Putamen (tissue), 1 donor: ENCODE measurements at regions not wholly inside any gene's neighbourhood (a gene's known extent, or its start where the extent isn't known, plus 50 kb on each side); places are given as distances from the start of the nearest gene placed in this dataset.

ENCODE experiments used
- DNase-seq: peaks from one replicate; pipeline ENCODE4 v3.0.0-alpha.2; 2016; ENCODE audit warnings: low spot score

DNA sequence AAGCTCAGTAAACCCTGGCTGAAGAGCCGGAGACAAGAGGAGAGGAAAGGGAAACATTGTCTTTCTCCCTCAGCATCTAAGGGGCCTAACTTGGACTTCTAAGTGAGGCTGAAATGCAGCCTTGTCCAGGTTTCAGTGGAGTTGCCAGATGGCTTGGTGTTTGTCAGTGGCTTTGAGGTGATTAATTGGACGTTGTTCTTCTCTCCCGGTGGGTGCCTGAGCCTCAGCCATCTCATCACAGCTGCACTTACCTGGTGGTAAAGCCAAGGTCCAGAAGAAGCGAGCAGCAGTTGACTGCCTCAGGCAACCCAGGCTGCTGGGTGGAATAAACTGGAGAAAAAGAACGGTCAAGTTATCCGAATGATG, 202.2 kb upstream of the NLRP1 start:
- DNase-seq: no peak

DNA sequence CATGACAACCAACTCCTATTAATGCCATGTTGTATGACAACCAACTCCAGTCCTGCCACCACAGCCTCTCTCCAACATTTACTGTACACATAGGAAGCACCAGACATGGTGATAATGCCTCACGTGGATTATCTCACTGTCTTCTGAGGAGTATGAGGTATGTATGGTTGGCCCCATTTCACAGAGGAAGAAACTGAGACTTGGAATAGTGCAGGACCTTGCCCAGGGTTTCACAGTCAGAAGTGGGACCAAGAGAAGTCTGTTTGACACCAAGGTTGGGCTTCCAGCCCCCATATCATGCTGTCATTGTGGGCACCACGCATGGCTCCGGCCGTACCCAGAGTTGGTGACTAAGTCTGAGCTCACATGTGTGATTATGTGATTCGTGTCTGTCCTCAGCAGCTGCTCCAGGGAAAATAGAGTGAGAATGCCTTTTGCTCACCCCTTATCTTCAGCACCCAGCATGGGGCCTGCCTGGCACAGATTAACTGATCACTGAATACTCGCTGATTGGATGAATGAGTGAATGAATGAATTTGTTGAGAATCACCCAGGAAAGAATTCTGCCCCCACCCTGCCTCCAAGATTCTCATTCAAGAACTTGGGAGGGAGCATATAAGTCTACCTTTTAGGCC, 204.1 kb upstream of the NLRP1 start:
- DNase-seq: no peak

DNA sequence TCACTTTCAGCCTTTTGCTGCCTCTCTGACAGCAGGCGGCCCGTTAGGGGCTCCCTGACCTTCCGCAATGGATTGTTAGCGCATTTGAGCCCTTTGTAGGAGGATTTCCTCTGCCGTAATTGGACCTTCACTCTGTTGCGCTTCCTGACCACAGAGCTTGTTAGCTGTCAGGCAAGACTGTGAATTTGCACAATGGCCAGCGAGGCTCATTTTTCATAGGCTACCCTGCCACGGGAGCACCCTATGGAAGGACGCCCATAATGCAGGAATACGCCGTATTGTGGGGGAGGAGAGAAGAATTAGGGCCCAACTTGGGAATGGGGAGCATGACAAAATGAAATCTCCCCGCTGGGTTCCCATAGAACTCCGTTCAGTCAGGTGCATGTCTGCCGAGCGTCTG, 205.2 kb upstream of the NLRP1 start:
- no peak for DNase-seq

DNA sequence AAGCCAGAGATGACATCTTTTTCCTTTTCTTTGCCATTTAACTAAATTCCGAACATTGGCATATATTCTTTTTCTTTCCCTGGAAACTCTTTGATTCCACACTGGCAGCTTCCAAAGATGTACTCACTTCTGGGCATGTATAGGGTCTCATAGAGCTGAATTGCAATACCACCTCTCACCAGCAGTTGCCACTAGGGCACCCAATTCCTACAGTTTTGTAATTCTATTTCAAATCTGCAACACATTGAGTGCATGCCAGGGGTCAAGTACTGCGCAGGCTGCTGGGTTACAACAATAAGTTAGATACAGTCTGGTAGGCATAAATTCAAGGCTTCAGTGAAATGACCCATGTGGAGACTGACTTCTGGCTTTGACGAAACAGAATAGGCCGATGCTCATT, 208.8 kb upstream of the NLRP1 start:
- no peak for DNase-seq

DNA sequence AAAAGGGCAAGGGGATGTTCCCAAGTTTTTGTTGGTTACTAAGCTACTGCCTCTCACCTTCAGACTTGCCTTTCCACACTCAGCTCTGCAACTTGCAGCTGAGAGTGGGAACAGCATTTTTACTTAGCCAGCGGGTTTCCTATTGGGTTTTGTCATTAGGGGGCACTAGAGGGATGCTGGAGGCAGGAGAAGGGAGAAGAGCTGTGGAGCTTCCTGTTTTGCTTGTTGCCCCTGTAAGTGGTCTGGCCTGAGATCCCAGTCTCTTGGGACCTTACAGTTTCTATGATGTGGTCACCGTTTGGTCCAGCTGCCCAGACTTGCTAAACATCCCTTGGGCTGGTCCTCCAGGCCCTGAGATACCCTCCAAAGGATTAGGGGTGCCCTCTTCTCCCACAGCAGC, 209.6 kb upstream of the NLRP1 start:
- DNase-seq: no peak

DNA sequence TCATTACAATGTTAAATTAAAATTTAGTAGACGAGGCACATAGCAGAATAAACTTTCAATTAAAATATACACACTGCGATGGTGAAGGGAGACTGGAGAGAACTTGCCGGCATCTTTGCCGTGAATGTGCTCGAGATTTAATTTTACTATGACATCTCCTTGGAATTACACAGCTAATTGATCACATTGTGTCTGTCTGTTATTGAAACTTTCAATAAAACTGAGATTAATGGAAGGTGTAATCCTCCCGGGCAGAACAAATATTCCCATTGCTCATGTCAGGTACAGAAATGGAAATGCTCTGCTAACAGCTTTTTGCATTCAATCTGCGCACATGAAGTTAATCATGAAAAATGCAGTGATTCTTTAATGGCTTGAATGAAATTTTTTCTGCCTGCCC, 210.1 kb upstream of the NLRP1 start:
- no peak for DNase-seq

DNA sequence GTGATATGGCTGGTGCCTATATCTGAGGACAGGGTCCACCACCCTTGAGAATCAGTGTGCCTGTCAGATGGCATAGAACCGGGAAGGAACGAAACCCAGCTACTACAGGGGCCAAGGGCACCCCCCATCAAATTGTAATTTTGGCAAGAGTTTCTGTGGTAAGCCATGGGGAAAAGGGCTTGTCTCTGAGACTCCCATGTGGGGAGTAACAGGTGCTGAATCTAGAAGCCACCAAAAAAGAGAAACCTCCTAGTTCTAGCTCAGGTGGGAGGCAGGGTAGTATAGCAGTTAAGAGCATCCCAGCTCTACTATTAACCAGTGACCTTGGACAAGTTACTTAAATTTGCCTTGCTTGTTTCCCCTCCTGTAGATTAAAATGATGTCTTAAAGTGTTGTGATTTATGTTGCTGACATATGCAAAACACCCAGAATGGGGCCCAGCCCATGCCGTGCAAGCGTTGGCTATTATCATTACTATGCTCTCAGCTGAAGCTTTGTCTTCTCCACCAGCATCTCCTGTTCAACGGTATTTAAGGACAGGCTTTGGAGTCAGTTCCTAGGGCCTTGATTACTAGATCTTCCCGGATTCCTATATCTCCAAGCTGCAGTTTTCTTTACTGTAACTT, 210.7 kb upstream of the NLRP1 start:
- DNase-seq: no peak

DNA sequence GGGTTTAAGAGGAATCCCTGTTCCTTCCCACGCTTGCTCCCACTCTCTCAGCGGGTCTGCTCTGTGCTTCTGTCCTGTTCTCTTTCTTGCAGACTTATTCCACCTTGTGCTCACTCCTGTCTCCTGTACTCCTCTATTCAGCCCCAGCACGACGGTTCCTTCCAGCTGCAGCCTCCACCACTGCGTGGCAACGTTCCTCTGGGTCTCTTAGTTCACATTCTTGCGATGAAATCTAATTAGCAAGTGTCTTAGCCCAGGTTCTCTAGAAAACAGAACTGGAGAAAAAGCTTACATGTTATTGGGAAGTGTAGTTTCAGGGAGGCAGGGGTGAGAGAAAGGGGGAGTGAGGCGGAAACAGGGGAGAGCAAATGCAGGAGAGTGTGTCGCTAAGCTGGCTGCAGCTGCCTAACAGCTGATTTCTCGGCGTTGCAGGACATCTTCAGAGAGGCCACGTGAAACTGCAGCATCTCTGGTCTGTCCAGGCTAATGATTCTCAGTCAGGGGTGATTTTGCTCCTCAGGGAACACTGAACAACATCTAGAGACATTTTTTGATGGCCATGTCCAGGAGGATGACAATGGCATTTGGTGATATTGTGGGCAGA, 213.2 kb upstream of the NLRP1 start:
- no peak for DNase-seq

DNA sequence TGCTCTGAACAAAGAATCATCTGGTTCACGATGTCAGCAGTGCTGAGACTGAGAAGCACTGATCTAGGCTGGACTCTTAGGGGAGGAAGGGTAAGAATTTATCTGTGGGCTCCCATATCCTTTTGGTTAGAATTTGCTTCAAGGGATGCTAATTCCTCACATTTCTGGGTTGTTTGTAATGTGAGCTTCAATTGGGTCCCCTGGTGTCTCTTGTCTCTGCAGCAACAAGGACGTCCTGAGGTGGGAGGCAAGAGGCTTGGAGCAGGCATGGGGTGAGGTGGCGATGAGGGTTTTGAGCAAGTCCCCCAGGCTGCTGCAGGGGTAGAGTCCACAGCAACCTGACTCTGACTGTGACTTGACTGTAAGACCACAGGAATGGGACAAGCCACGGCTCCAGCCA, 213.8 kb upstream of the NLRP1 start:
- no peak for DNase-seq

DNA sequence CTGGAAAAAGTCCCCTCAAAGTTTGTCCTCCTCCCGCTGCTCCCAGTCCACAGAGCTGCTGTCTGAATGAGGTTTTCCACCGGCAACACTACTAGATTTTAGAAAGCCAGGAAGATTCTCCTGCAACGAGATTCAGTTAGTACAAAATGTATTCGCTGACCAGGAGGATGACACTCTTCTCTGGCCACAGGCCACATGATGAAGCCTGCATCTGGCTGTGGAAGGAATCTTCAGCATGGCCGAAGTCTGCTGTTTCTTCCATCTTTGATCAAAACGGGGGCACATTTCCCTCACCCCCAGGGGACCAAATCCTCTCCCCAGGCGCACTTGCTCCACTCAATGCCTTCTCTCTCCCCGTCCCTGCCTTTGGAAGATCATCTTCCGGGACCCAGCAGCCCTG, 215.8 kb upstream of the NLRP1 start:
- DNase-seq: no peak

DNA sequence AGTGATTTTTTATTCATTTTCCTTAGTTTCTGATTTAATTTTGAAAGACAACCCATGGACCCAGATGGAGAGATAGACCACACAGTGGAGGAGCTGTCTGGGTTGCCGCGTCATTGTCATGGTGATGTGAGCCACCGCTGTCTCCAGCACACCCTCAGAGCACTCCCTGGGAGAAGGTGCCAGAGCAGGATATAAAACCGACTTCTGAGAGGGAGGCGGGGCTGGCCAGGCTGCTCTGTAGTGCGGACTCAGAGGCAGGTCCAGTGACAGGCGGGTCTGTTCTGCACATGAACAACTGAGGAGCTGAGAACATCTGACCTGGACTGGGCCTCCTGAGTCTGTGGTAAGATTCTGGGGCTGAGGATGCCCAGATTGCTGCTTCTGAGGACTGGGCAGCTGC, 216.3 kb upstream of the NLRP1 start:
- no peak for DNase-seq

DNA sequence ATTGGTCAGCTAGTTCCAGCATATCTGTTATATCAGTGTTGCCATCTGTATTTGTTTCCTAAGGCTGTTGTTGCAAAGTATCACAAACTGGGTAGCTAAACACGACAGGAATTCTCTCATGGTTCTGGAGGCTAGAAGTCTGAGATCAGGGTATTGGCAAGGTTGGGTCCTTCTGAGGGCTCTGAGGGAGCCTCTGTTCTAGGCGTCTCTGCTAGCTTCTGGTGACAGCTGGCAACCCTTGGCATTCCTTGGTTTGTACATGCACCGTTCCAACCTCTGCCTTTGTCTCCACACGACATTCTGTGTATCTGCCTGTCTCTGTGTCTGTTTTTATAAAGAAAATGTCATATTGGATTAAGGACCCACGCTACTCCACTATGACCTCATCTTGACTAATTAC, 219.9 kb upstream of the NLRP1 start:
- no peak for DNase-seq

DNA sequence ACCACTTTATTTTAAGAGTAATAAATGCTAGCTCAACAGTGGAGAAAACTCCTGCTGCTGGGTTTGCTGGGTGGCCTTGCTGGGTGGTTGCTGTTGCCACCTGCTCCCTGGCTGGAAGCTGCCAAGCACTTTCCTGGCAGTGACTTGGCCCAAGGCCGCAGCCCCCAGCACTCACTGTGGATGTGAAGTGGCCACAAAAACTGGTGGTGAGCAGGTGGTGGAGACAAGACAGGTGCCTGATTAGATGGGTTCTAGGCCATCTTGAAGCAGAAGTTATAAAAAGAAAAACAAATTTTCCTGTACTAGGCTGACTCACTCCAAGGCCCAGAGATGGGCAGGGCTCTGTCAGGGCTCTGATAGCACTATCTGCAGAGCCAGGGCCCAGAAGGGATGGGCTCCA, 224.7 kb upstream of the NLRP1 start:
- DNase-seq: no peak

DNA sequence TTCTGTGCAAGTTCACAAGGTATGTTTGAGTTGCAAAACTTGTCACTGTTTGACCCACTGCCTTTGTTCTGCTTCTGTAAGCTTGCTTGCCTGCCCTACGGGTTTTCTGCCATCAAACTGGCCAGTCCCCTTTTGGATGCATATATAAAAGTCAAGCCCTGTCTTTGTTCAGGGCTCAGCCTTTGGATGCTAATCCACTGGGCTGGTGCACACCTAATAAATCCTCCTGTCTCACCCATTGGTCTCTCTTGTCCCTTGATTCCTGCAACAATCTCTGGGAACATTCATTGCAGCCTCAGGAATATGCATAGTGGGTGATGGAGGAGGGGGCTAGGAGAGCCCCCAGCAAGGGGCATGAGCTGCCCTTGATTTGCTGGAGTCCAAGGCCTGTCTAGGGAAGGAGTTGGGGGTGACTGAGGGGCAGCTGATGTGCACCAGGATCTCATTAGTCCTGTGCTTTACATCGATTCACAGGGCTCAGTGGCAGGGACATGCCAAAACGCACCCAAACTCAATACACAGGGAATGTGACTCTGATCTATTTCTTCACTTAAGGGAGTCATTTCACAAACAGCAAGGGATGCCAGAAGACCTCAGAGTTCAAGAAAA, 225.4 kb upstream of the NLRP1 start:
- no peak for DNase-seq

DNA sequence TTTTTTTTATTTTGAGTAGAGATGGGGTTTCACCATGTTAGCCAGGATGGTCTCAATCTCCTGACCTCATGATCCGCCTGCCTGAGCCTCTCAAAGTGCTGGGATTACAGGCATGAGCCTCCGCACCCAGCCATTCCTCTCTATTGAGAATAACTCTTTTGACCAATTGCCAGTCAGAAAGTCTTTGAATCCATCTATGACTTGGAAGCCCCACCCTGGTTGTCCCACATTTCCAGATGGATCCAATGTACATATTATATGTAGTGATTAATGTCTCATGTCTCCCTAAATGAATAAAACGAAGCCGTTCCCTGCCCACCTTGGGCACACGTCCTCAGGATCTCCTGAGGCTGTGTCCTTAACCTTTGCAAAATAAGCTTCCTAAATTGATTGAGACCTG, 228.3 kb upstream of the NLRP1 start:
- no peak for DNase-seq

DNA sequence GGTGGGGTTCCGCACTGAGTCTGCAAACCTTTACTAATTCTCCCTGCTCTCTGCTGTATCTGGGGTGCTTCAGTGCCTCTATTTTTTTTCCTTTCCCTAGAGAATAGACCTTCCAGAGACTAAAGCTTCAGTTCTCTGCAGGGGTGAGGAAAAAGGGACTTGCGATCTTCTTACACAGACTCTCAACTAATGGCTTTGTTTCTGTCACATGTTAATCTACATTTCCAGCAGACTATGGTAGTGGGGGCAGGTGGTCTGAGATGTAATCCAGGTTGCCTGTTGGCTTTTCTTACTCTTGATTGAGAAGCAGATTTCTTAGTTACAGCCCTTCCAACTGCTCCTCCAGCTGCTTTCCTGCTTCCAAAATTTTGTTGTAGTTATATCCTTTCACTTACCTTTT, 229.0 kb upstream of the NLRP1 start:
- no peak for DNase-seq

DNA sequence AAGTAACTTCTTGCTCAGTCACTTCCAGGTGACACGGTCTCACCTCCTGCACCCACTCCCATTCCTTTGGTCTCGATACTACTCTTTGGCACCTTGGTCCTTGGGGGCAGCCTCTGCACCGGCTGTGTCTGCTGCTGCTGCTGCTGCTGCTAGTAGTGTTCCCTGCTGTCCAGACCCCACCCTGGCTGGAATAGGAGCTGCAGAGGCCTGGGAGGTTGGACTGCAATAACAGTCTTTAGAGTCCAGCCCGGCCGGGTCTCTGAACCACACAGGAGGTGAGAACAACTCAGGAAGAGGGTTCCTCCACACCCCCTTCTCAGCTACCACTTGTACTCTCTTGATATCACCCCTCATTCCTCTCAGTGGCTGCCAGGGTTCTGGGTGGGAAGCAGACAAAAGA, 231.1 kb upstream of the NLRP1 start:
- no peak for DNase-seq

DNA sequence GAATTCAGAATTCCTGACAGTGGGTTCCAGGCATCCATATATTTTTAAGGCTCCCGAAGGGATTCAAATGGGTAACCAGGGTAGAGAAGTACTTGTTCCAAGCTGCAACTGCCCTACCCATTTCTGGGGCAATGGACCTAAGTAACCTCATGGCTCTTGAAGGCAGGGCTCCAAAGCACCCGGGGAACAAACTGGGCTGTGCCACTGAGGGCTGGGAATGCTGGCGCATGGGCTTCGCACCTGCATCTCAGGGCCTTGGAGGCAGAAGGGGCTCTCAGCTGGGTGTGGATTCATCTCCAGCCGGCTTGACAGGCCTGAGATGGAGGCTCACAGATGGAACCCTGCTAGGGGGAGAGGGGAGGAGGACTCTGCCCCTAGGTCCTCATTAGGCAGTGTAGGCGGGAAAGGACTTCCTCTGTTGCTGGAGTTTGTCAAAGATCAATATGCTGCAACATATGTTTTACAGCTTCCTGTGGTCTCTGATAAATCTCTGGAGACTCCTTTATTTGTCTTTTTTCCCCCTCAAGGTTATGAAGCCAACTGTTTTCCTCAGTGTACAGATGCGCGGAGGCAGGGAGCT, 232.3 kb upstream of the NLRP1 start:
- no peak for DNase-seq

DNA sequence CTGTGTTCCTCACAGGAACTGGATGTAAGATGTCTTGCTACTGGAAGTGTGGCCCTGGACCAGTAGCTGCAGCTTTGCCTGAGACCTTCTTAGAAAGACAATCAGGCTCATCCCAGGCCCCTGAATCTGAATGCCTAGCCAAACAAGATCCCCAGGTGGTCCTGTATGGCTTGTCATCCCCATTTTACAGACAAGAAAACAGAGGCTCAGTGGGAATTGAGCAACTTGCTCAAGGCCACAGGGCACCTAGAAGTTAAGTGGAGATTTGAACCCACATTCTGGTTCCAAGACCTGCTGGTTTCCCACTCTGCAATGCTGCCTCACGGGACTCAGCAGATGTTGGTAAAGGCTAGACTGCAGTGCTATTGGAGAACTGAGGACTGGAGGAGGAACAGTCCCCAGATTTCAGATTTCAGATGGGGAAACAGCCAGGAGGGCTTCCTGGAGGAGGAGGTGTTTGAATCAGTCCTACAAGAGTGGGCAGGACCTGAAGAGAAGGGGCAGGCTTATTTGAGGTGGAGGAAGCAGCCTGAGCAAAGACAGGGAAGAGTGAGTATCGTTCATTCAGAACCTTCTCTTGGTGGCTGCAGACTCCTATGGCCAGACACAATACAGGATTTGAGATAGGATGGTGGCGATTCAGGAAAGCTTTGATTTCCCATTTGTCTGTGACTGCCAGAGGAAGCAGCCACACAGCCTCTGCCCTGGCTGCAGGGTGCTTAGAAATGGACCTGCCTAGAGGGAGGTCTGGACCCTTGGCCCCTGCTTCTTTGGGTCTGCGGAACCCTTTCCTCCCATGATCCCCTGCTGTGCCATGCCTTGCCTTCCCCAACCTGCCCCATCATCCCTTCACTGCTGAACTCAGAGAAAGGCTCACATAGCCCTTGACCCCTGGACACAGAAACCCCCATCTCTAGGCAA, 233.4 kb upstream of the NLRP1 start:
- no peak for DNase-seq

DNA sequence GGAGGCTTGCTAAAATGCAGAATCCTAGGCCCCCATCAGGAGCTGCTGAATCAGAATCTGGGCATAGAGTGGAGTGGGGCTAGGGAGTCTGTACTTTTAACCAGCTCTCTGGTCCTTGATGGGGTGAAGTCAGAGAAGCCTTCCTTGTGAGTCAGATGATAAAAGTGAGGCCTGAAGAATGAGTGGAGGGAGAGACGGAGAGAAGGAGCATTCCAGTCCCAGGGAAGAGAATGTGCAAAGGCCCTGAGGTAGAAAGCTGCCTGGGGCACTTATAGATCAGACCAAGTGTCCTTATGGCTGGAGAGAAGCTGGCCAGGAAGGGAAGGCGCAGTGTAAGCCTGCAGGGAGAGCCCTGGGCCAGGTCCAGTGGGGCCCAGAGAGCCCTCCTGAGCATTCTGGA, 235.1 kb upstream of the NLRP1 start:
- DNase-seq: no peak

DNA sequence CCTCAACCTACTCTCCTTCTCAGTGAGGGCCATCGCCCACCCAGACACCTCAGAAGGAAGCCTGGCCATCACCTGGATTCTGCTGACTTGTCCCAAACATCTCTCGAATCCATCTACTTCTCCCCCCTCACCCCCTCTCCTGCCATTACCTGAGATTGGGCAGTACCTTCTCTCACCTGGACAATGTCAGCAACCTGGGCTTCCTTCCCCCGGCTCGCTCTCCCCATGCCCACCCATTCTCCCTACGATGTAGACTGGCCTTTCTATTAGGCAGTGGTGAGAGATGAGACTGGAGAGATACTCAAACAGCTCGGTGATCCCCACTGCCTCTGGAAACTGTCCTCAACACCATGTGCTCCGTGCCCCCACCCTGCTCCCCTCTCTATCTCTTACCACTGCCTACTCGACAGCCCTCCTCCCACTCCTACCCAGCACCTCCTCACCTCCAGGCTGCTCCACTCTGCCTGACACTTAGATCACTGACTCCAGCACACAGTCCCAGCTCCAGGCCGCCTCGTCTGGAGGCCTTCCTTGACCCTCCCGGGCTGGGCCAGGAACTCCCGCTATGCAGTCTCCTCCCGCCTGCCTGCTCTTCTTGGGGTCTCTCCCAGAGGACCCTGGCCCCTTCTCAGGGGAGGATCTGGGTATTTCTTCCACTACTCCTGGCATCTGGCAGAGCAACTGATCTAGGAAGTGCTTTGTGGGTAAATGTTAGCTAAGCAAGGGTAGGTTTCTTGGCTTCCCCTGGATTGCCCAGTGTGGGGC, 235.8 kb upstream of the NLRP1 start:
- DNase-seq: no peak
